Parathyroid adenoma (tissue), 2 donors: ENCODE measurements at regions not wholly inside any gene's neighbourhood (a gene's known extent, or its start where the extent isn't known, plus 50 kb on each side); places are given as distances from the start of the nearest gene placed in this dataset.
"Not testable (repeated sequence)": the region's sequence is repeated elsewhere in the genome, so short reads cannot be mapped to it uniquely, and the experiment has no call there.

Experiments
- H2AFZ ChIP-seq: fragments of 300-600 bp; sonication (generic); one replicate; pipeline ENCODE4 v1.7.0; 2017; ENCODE audit warnings: antibody characterized with exemption, mild to moderate bottlenecking
- H3K27ac ChIP-seq: fragments of 300-600 bp; sonication (generic); one replicate; pipeline ENCODE4 v1.7.0; 2017
- H3K27me3 ChIP-seq: fragments of 300-600 bp; sonication (generic); one replicate; pipeline ENCODE4 v1.7.0; 2017; ENCODE audit warnings: low read length; ENCODE audit not compliant: control insufficient read depth, insufficient read depth
- H3K36me3 ChIP-seq: fragments of 300-600 bp; sonication (generic); one replicate; pipeline ENCODE4 v1.7.0; 2017; ENCODE audit warnings: low read length; ENCODE audit not compliant: control insufficient read depth, insufficient read depth
- H3K4me1 ChIP-seq: fragments of 300-600 bp; sonication (generic); one replicate; pipeline ENCODE4 v1.7.0; 2017; ENCODE audit warnings: control low read depth
- H3K4me2 ChIP-seq: fragments of 300-600 bp; sonication (generic); one replicate; pipeline ENCODE4 v1.7.0; 2017; ENCODE audit warnings: low read length
- H3K4me3 ChIP-seq: fragments of 300-600 bp; sonication (generic); one replicate; pipeline ENCODE4 v1.7.0; 2017; ENCODE audit warnings: low read depth, low read length
- H3K79me2 ChIP-seq: fragments of 300-600 bp; sonication (generic); one replicate; pipeline ENCODE4 v1.7.0; 2017; ENCODE audit warnings: control low read depth
- H3K9ac ChIP-seq: fragments of 300-600 bp; sonication (generic); one replicate; pipeline ENCODE4 v1.7.0; 2017; ENCODE audit warnings: mild to moderate bottlenecking
- H3K9me3 ChIP-seq: fragments of 300-600 bp; sonication (generic); one replicate; pipeline ENCODE4 v1.7.0; 2017; ENCODE audit warnings: low read length; ENCODE audit not compliant: control insufficient read depth
- CTCF ChIP-seq: fragments of 300-600 bp; sonication (generic); IDR thresholded peaks from one replicate; pipeline ENCODE4 v1.7.0; 2017; ENCODE audit warnings: antibody characterized with exemption, mild to moderate bottlenecking
- donor health status: primary hyperparathyroidism.

GRCh38 chr9:100731038-100731556, 153.2 kb downstream of the CAVIN4 start:
- no peak overlapping the region for H3K4me2 ChIP-seq
- no peaks in the 10 kb centered on the region for H3K9me3 ChIP-seq
- no peaks in the 10 kb centered on the region for H3K4me1 ChIP-seq
- no peaks in the 10 kb centered on the region for H3K79me2 ChIP-seq
- H2AFZ ChIP-seq = no peak overlapping the region
- H3K9ac ChIP-seq = no peak overlapping the region
- no peaks in the 10 kb centered on the region for H3K36me3 ChIP-seq
- no peak overlapping the region for H3K27ac ChIP-seq
- H3K27me3 ChIP-seq = no peaks in the 10 kb centered on the region
- no peak for TF ChIP-seq CTCF
- no peak overlapping the region for H3K4me3 ChIP-seq

DNA sequence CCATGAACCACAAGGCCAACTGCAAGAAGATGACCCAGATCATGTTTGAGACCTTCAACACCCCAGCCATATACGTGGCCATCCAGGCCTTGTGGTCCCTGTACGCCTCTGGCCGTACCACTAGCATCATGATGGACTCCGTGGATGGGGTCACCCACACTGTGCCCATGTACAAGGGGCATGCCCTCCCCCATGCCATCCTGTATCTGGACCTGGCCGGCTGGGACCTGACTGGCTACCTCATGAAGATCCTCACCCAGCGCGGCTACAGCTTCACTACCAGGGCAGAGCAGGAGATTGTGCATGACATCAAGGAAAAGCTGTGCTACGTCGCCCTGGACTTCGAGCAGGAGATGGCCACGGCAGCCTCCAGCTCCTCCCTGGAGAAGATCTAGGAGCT, 153.7 kb downstream of the CAVIN4 start:
- Histone ChIP-seq H3K27me3 (no peaks in the 10 kb centered on the region), H3K4me1 (no peaks in the 10 kb centered on the region), H3K79me2 (no peaks in the 10 kb centered on the region), H3K9ac (no peak overlapping the region), H3K4me2 (no peak overlapping the region), H3K9me3 (no peaks in the 10 kb centered on the region), H2AFZ (no peak overlapping the region), H3K4me3 (no peak overlapping the region), H3K36me3 (no peaks in the 10 kb centered on the region), H3K27ac (no peak overlapping the region)
- no peak for TF ChIP-seq CTCF

DNA sequence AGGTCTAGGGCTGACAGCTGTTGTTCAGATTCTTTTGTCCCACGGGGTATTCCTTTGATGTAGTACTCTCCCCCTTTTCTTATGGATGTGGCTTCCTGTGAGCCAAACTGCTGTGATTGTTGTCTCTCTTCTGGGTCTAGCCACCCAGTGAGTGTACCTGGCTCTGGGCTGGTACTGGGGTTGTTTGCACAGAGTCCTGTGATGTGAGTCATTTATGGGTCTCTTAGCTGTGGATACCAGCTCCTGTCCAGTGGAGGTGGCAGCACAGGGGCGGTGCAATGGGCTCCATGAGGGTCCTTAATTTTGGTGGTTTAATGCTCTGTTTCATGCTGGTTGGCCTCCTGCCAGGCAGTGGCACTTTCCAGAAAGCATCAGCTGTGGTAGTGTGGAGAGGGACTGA, 161.3 kb downstream of the CAVIN4 start:
- no peak overlapping the region for H3K4me2 ChIP-seq
- H3K9me3 ChIP-seq = no peaks in the 10 kb centered on the region
- H3K36me3 ChIP-seq = no peaks in the 10 kb centered on the region
- TF ChIP-seq CTCF = no peak
- no peak overlapping the region for H3K9ac ChIP-seq
- H3K27me3 ChIP-seq = no peaks in the 10 kb centered on the region
- no peak overlapping the region for H3K27ac ChIP-seq
- H3K4me3 ChIP-seq = no peak overlapping the region
- H3K4me1 ChIP-seq = no peaks in the 10 kb centered on the region
- no peak overlapping the region for H2AFZ ChIP-seq
- H3K79me2 ChIP-seq = no peaks in the 10 kb centered on the region

GRCh38 chr9:100739666-100740065, 161.8 kb downstream of the CAVIN4 start:
- H3K36me3 ChIP-seq = no peaks in the 10 kb centered on the region
- no peak overlapping the region for H3K9ac ChIP-seq
- H3K4me1 ChIP-seq = no peaks in the 10 kb centered on the region
- H3K4me2 ChIP-seq = no peak overlapping the region
- H3K4me3 ChIP-seq = no peak overlapping the region
- H2AFZ ChIP-seq = no peak overlapping the region
- no peak for TF ChIP-seq CTCF
- H3K79me2 ChIP-seq = no peaks in the 10 kb centered on the region
- H3K27ac ChIP-seq = no peak overlapping the region
- H3K9me3 ChIP-seq = no peaks in the 10 kb centered on the region
- H3K27me3 ChIP-seq = no peaks in the 10 kb centered on the region

GRCh38 chr9:100748930-100749329, 171.1 kb downstream of the CAVIN4 start:
- not testable (repeated sequence) for H2AFZ ChIP-seq, H3K9ac ChIP-seq, H3K79me2 ChIP-seq, H3K36me3 ChIP-seq, H3K9me3 ChIP-seq, H3K4me2 ChIP-seq, H3K4me3 ChIP-seq, H3K4me1 ChIP-seq, H3K27me3 ChIP-seq, H3K27ac ChIP-seq
